Stimulated activated CD8-positive, alpha-beta memory T cell treated with anti-CD3 and anti-CD28 coated beads, Interleukin-2, amount 100 ng/mL, for 1 hour (primary cell): ENCODE measurements at regions not wholly inside any gene's neighbourhood (a gene's known extent, or its start where the extent isn't known, plus 50 kb on each side); places are given as distances from the start of the nearest gene placed in this dataset.
"Not testable (repeated sequence)": the region's sequence is repeated elsewhere in the genome, so short reads cannot be mapped to it uniquely, and the experiment has no call there.

Experiments
- DNase-seq, 2 donors: peaks; one replicate each; pipeline ENCODE4 v3.0.0-alpha.2; 2020; ENCODE audit warnings: low read depth in 2 of 2

- DNase-seq: no peak
Observed at GRCh38 chr10:120111628-120112027, 219.1 kb downstream of the SEC23IP start.

- DNase-seq: no peak
Observed at GRCh38 chr10:120112809-120113208, 220.3 kb downstream of the SEC23IP start.

- no peak for DNase-seq
Observed at GRCh38 chr10:120115959-120116358, 223.4 kb downstream of the SEC23IP start.

- DNase-seq: no peak
Observed at GRCh38 chr10:120121768-120122167, 229.2 kb downstream of the SEC23IP start.

- DNase-seq: no peak
Observed at GRCh38 chr10:120131183-120131582, 238.7 kb downstream of the SEC23IP start.

GRCh38 chr10:120132811-120133210 lies 240.3 kb downstream of the SEC23IP start:
- DNase-seq: no peak

GRCh38 chr10:120138689-120139088 lies 246.2 kb downstream of the SEC23IP start:
- no peak for DNase-seq

GRCh38 chr10:120145107-120145506 lies 252.6 kb downstream of the SEC23IP start:
- no peak for DNase-seq

GRCh38 chr10:120156614-120157274 lies 264.2 kb downstream of the SEC23IP start:
- DNase-seq: no peak

GRCh38 chr10:120161111-120161510 lies 268.6 kb downstream of the SEC23IP start:
- no peak for DNase-seq

- DNase-seq: no peak
Observed at GRCh38 chr10:120162471-120162870, 269.9 kb downstream of the SEC23IP start.

- no peak for DNase-seq
Observed at GRCh38 chr10:120172356-120172755, 279.8 kb downstream of the SEC23IP start.

- no peak for DNase-seq
Observed at GRCh38 chr10:120174491-120174890, 282.0 kb downstream of the SEC23IP start.

- no peak for DNase-seq
Observed at GRCh38 chr10:120177330-120177729, 279.7 kb upstream of the PLPP4 start.

GRCh38 chr10:120180160-120180559 lies 276.9 kb upstream of the PLPP4 start:
- no peak for DNase-seq

GRCh38 chr10:120181154-120181553 lies 275.9 kb upstream of the PLPP4 start:
- DNase-seq: no peak

GRCh38 chr10:120182431-120182830 lies 274.6 kb upstream of the PLPP4 start:
- no peak for DNase-seq

- DNase-seq: no peak
Observed at GRCh38 chr10:120183546-120183945, 273.5 kb upstream of the PLPP4 start.

GRCh38 chr10:120184547-120185337 lies 272.3 kb upstream of the PLPP4 start:
- DNase-seq: no peak

- no peak for DNase-seq
Observed at GRCh38 chr10:120186506-120186905, 270.5 kb upstream of the PLPP4 start.

GRCh38 chr10:120187168-120187567 lies 269.9 kb upstream of the PLPP4 start:
- not testable (repeated sequence) for DNase-seq

GRCh38 chr10:120188950-120189349 lies 268.1 kb upstream of the PLPP4 start:
- DNase-seq: no peak

- no peak for DNase-seq
Observed at GRCh38 chr10:120195984-120196712, 260.9 kb upstream of the PLPP4 start.
